ENCODE measurements at regions not wholly inside any gene's neighbourhood (a gene's known extent, or its start where the extent isn't known, plus 50 kb on each side); places are given as distances from the start of the nearest gene placed in this dataset.
"Not testable (repeated sequence)": the region's sequence is repeated elsewhere in the genome, so short reads cannot be mapped to it uniquely, and the experiment has no call there.

DNA sequence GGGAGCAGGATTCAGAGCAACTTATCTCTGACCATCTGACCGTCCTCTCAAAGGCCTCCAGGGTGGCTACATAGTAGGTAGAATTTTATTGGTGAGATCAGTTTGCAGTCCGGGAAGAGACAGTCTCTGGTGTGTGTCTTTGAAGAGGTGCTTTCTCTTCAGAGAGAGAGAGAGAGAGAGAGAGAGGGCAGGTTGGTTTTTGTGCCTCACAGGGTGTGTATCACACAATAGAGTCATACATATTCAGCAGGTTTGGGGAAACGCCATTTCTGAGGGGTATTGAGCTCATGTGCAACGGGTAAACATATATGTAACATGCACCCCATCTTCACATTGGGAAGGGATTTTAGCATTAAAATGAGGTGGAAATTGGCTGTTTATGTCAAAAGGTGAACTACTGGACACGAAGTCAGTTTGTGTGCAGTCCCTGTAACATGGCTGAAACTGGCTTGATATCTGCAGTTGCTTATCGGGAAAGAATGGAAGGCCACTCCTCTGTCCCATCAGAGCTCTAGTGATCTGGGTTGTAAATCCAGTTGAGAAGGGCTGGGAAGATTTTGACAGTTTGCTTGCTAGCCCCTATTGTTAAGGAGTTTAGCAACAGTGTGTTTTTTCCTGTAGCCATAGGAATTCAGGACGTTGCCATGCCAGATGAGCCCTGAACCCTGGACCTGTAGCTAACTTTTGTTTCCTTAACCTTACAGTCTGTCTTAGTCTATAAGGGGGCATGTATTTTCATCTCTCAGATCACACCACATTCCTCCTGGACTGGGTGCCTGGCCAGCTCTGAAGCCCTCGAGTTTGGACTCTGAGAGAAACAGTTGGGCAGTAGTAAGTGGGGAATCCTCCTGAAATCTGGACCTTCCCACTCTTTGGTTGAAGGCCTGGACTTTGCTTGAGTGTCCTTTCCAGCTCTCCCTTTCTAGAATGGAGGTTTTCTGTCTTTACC lies 171.6 kb upstream of the NOTCH2NLA start:
- CTCF ChIA-PET; ATAC-seq; intact Hi-C loops (cut with micrococcal nuclease); H3K9me3 ChIP-seq (ENCODE audit: control insufficient read depth in 2 of 3, low read length in 3 of 3); H3K36me3 Mint-ChIP-seq; H3K9me3 Mint-ChIP-seq; POLR2A ChIA-PET; H3K27me3 Mint-ChIP-seq; H3K27me3 ChIP-seq (ENCODE audit: control insufficient read depth in 2 of 2, insufficient read depth in 2 of 2, low read length in 2 of 2); DNase-seq; H3K4me3 ChIP-seq (ENCODE audit: low read length); H3K36me3 ChIP-seq (ENCODE audit: control insufficient read depth in 2 of 3, insufficient read depth in 3 of 3, low read length in 3 of 3): not testable (repeated sequence)
- Histone ChIP-seq H3K27ac (ENCODE audit: low read depth, low read length) (peak overlapping the region; percentile 51), H3K4me1 (ENCODE audit: control insufficient read depth in 2 of 2, insufficient read depth in 2 of 2, low read length in 2 of 2) (peaks cover 16 to 22% of the 10 kb centered on the region in 2 donors)
- peak overlapping the region; percentile 81 to 97 (median 91) for H3K27ac Mint-ChIP-seq
- peaks cover 17 to 36% (median 28%) of the 10 kb centered on the region in 7 donors for H3K4me1 Mint-ChIP-seq
- H3K4me3 Mint-ChIP-seq: peak overlapping the region; percentile 1 to 69 (median 53)

DNA sequence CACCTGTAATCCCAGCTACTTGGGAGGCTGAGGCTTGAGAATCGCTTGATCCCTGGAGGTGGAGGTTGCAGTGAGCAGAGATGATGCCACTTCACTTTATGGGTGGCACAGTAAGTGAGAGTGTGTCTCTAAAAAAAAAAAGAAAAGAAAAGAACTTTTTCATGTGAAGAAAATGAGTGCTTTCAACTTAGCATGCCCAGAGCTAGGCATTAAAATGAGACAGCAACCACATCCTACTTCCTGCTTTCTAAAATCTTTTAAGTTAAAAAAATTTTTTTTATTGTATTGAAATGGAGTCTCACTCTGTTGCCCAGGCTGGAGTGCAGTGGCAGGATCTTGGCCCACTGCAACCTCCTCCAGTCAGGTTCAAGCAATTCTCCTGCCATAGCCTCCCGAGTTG lies 170.4 kb upstream of the NOTCH2NLA start:
- H3K36me3 ChIP-seq (ENCODE audit: control insufficient read depth in 2 of 3, insufficient read depth in 3 of 3, low read length in 3 of 3); H3K9me3 ChIP-seq (ENCODE audit: control insufficient read depth in 2 of 3, low read length in 3 of 3); H3K4me3 ChIP-seq (ENCODE audit: low read length); H3K27me3 ChIP-seq (ENCODE audit: control insufficient read depth in 2 of 2, insufficient read depth in 2 of 2, low read length in 2 of 2); H3K36me3 Mint-ChIP-seq; intact Hi-C loops (cut with micrococcal nuclease); H3K9me3 Mint-ChIP-seq; H3K27ac ChIP-seq (ENCODE audit: low read depth, low read length); CTCF ChIA-PET; H3K27me3 Mint-ChIP-seq; POLR2A ChIA-PET: not testable (repeated sequence)
- peaks cover 16 to 22% of the 10 kb centered on the region in 2 donors for H3K4me1 ChIP-seq (ENCODE audit: control insufficient read depth in 2 of 2, insufficient read depth in 2 of 2, low read length in 2 of 2)
- DNase-seq (peak in 6 of 9 donors; percentile 51 to 79 (median 72)), ATAC-seq (peak; percentile 88)
- H3K4me3 Mint-ChIP-seq: peak overlapping the region in 7 of 10 donors; percentile 32 to 74 (median 58)
- H3K27ac Mint-ChIP-seq: peak overlapping the region in 8 of 9 donors; percentile 77 to 93 (median 86)
- H3K4me1 Mint-ChIP-seq: peaks cover 17 to 36% (median 28%) of the 10 kb centered on the region in 7 donors

DNA sequence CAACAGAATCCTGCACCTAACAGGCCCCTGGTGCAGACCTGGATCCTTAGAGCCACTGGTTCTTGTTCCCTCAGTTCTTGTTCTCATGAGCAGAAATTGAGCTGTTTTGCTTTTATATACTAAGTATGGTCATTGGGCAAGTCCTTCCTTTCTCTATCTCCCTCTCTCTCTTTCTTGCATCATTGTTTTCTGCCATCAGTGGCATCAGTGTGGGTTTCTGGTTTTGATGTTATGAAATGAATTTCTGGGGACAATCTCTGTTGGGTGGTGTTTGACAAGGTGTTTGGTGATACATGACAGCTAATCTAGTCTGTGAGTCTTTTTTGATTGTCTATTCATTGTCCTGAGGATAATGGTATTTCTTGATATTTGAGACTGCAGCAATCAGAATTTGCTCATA lies 168.0 kb upstream of the NOTCH2NLA start:
- intact Hi-C loops (cut with micrococcal nuclease); H3K4me3 Mint-ChIP-seq; POLR2A ChIA-PET; H3K4me3 ChIP-seq (ENCODE audit: low read length); H3K9me3 Mint-ChIP-seq; DNase-seq; H3K9me3 ChIP-seq (ENCODE audit: control insufficient read depth in 2 of 3, low read length in 3 of 3); H3K36me3 Mint-ChIP-seq; CTCF ChIA-PET; H3K27me3 Mint-ChIP-seq; H3K36me3 ChIP-seq (ENCODE audit: control insufficient read depth in 2 of 3, insufficient read depth in 3 of 3, low read length in 3 of 3); H3K27ac ChIP-seq (ENCODE audit: low read depth, low read length); ATAC-seq; H3K27me3 ChIP-seq (ENCODE audit: control insufficient read depth in 2 of 2, insufficient read depth in 2 of 2, low read length in 2 of 2): not testable (repeated sequence)
- Mint-ChIP-seq H3K4me1 (peaks cover 16 to 36% (median 28%) of the 10 kb centered on the region in 7 donors), H3K27ac (peak overlapping the region in 5 of 9 donors; percentile 33 to 90 (median 64))
- H3K4me1 ChIP-seq (ENCODE audit: control insufficient read depth in 2 of 2, insufficient read depth in 2 of 2, low read length in 2 of 2): peaks cover 15 to 21% of the 10 kb centered on the region in 2 donors

DNA sequence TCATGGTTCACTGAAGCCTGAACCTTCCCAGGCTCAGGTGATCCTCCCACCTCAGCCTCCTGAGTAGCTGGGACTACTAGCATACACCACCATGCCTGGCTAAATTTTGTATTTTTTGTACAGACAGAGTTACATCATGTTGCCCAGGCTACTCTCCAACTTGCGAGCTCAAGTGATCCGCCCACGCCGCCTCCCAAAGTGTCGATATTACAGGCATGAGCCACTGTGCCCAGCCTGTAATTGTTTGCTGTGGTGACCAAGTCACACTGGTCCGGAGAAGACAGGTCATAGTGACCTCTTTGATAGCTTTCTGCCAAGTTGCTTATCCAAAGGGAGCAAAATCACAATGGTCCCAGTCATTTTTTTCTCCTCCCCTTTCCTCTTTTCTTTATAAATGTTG lies 167.4 kb upstream of the NOTCH2NLA start:
- H3K9me3 Mint-ChIP-seq; ATAC-seq; H3K27ac Mint-ChIP-seq; DNase-seq; H3K4me3 Mint-ChIP-seq; intact Hi-C loops (cut with micrococcal nuclease); POLR2A ChIA-PET; H3K4me3 ChIP-seq (ENCODE audit: low read length); CTCF ChIA-PET; H3K27me3 ChIP-seq (ENCODE audit: control insufficient read depth in 2 of 2, insufficient read depth in 2 of 2, low read length in 2 of 2); H3K36me3 ChIP-seq (ENCODE audit: control insufficient read depth in 2 of 3, insufficient read depth in 3 of 3, low read length in 3 of 3); H3K27me3 Mint-ChIP-seq; H3K36me3 Mint-ChIP-seq; H3K27ac ChIP-seq (ENCODE audit: low read depth, low read length); H3K9me3 ChIP-seq (ENCODE audit: control insufficient read depth in 2 of 3, low read length in 3 of 3): not testable (repeated sequence)
- H3K4me1 Mint-ChIP-seq: peaks cover 10 to 30% (median 23%) of the 10 kb centered on the region in 7 donors
- H3K4me1 ChIP-seq (ENCODE audit: control insufficient read depth in 2 of 2, insufficient read depth in 2 of 2, low read length in 2 of 2): peaks cover 11 to 16% of the 10 kb centered on the region in 2 donors

DNA sequence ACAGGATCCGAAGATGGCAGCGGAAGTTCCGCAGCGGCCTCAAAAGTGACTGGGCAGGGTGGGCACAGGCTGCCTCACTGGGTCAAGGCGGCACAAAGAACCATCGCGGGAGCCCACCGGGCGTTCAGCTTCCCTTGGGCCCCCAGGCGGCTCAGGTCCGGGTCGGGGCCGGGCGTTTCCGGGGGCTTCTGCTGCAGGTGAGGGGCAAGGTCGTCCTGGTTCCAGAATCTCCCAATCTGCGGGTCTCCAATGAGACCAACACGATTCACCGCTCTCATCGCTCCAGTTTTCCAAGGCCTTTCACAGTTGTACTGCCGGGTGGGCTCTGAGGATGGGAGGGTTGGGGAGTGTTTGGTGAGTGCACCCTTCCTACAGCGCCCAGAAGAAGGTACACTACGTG lies 165.0 kb upstream of the NOTCH2NLA start:
- H3K27me3 ChIP-seq (ENCODE audit: control insufficient read depth in 2 of 2, insufficient read depth in 2 of 2, low read length in 2 of 2); H3K9me3 Mint-ChIP-seq; CTCF ChIA-PET; DNase-seq; intact Hi-C loops (cut with micrococcal nuclease); H3K9me3 ChIP-seq (ENCODE audit: control insufficient read depth in 2 of 3, low read length in 3 of 3); H3K27me3 Mint-ChIP-seq; H3K4me3 ChIP-seq (ENCODE audit: low read length); H3K4me1 ChIP-seq (ENCODE audit: control insufficient read depth in 2 of 2, insufficient read depth in 2 of 2, low read length in 2 of 2); H3K27ac ChIP-seq (ENCODE audit: low read depth, low read length); H3K36me3 Mint-ChIP-seq; H3K36me3 ChIP-seq (ENCODE audit: control insufficient read depth in 2 of 3, insufficient read depth in 3 of 3, low read length in 3 of 3); ATAC-seq; POLR2A ChIA-PET; H3K4me3 Mint-ChIP-seq; H3K27ac Mint-ChIP-seq: not testable (repeated sequence)
- H3K4me1 Mint-ChIP-seq: peaks cover 0 to 11% (median 8%) of the 10 kb centered on the region in 7 donors

DNA sequence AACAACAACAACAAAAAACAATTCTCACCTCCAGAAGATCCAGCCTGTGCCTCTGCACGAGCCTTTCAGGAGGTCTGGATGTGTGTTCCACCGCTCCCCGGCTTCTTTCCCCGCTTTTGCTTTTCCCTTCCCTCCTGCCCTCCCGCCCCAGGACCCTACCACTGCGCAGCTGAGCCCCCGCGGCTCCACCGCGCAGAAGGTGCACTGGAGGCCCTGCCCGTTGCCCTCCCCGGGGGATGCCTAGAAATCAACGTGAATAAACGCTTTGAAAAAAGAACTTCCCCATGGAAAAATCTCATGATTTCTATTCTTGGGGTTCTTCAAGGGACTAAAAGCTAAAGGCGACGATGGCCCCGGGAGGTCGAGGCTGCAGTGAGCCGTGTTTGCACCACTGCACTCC lies 164.3 kb upstream of the NOTCH2NLA start:
- H3K9me3 Mint-ChIP-seq; H3K27me3 Mint-ChIP-seq; H3K27me3 ChIP-seq (ENCODE audit: control insufficient read depth in 2 of 2, insufficient read depth in 2 of 2, low read length in 2 of 2); H3K36me3 ChIP-seq (ENCODE audit: control insufficient read depth in 2 of 3, insufficient read depth in 3 of 3, low read length in 3 of 3); H3K9me3 ChIP-seq (ENCODE audit: control insufficient read depth in 2 of 3, low read length in 3 of 3); H3K4me1 ChIP-seq (ENCODE audit: control insufficient read depth in 2 of 2, insufficient read depth in 2 of 2, low read length in 2 of 2); intact Hi-C loops (cut with micrococcal nuclease); CTCF ChIA-PET; POLR2A ChIA-PET; H3K4me3 Mint-ChIP-seq; ATAC-seq; H3K4me3 ChIP-seq (ENCODE audit: low read length); DNase-seq; H3K27ac ChIP-seq (ENCODE audit: low read depth, low read length); H3K36me3 Mint-ChIP-seq; H3K27ac Mint-ChIP-seq: not testable (repeated sequence)
- peaks cover 0 to 12% (median 10%) of the 10 kb centered on the region in 7 donors for H3K4me1 Mint-ChIP-seq

DNA sequence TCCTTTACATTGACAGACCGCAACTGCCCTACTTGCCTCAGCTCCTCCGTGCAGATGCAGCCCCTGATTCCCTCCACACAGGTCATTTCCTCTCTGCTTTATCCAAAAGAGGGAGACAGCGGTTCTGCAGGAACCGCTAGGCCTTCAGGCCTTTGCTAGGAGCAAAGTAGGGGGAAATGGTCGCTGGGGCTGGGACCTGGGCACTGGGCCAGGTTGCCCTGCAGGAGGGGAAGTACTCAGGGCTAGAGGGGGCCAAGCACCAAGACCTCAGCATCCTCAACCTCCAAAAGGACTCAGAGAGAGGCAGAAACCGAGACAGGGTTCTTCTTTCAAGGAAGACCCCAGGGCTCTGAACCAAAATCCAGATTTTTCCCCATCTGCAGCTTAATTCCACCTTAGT lies 160.4 kb upstream of the NOTCH2NLA start:
- intact Hi-C loops (cut with micrococcal nuclease); POLR2A ChIA-PET; CTCF ChIA-PET; H3K4me3 ChIP-seq (ENCODE audit: low read length); DNase-seq; ATAC-seq; H3K27me3 ChIP-seq (ENCODE audit: control insufficient read depth in 2 of 2, insufficient read depth in 2 of 2, low read length in 2 of 2); H3K4me1 ChIP-seq (ENCODE audit: control insufficient read depth in 2 of 2, insufficient read depth in 2 of 2, low read length in 2 of 2); H3K36me3 Mint-ChIP-seq; H3K27me3 Mint-ChIP-seq; H3K9me3 ChIP-seq (ENCODE audit: control insufficient read depth in 2 of 3, low read length in 3 of 3); H3K36me3 ChIP-seq (ENCODE audit: control insufficient read depth in 2 of 3, insufficient read depth in 3 of 3, low read length in 3 of 3); H3K27ac ChIP-seq (ENCODE audit: low read depth, low read length); H3K9me3 Mint-ChIP-seq; H3K4me3 Mint-ChIP-seq: not testable (repeated sequence)
- Mint-ChIP-seq H3K27ac (peak overlapping the region in 2 of 9 donors; percentile 17 to 74), H3K4me1 (peaks cover 0 to 17% (median 15%) of the 10 kb centered on the region in 7 donors)
